SK-N-SH treated with all-trans-retinoic acid at 6 μM for 48 hours (cell line): ENCODE measurements at regions not wholly inside any gene's neighbourhood (a gene's known extent, or its start where the extent isn't known, plus 50 kb on each side); places are given as distances from the start of the nearest gene placed in this dataset.

ENCODE experiments used
- ARNTL ChIP-seq: fragments of 450-650 bp; formaldehyde crosslinking; IDR thresholded peaks from 2 replicates; pipeline ENCODE4 v1.5.0; 2020; ENCODE audit warnings: low read depth, mild to moderate bottlenecking, moderate library complexity, borderline replicate concordance
- BACH2 ChIP-seq: fragments of 250-450 bp; sonication (Bioruptor Pico); IDR thresholded peaks from 2 replicates; pipeline ENCODE4 v1.9.0; 2021; ENCODE audit warnings: mild to moderate bottlenecking, borderline replicate concordance
- CREB5 ChIP-seq: fragments of 250-450 bp; sonication (Bioruptor Pico); IDR thresholded peaks from 2 replicates; pipeline ENCODE4 v1.5.1; 2020; ENCODE audit warnings: low read depth, mild to moderate bottlenecking, moderate library complexity
- CSRNP3 ChIP-seq: fragments of 250-450 bp; sonication (Bioruptor Pico); IDR thresholded peaks from 2 replicates; pipeline ENCODE4 v1.5.1; 2021; ENCODE audit warnings: mild to moderate bottlenecking, moderate library complexity
- GLIS3 ChIP-seq: fragments of 250-450 bp; sonication (Bioruptor Pico); IDR thresholded peaks from 2 replicates; pipeline ENCODE4 v1.5.0; 2020; ENCODE audit warnings: mild to moderate bottlenecking, moderate library complexity
- ISL1 ChIP-seq: fragments of 250-450 bp; sonication (Bioruptor Pico); IDR thresholded peaks from 2 replicates; pipeline ENCODE4 v2.1.2; 2022; ENCODE audit warnings: mild to moderate bottlenecking, moderate library complexity
- PATZ1 ChIP-seq: fragments of 250-450 bp; sonication (Bioruptor Pico); IDR thresholded peaks from 2 replicates; pipeline ENCODE4 v1.8.0; 2020; ENCODE audit warnings: mild to moderate bottlenecking, moderate library complexity, borderline replicate concordance
- POU6F1 ChIP-seq: fragments of 250-450 bp; sonication (Bioruptor Pico); IDR thresholded peaks from 2 replicates; pipeline ENCODE4 v1.8.0; 2021; ENCODE audit warnings: low read depth, mild to moderate bottlenecking, moderate library complexity, borderline replicate concordance
- PPARA ChIP-seq: fragments of 250-450 bp; sonication (Bioruptor Pico); IDR thresholded peaks from 2 replicates; pipeline ENCODE4 v1.5.0; 2020; ENCODE audit warnings: mild to moderate bottlenecking, borderline replicate concordance
- RARB ChIP-seq: fragments of 250-450 bp; sonication (Bioruptor Pico); IDR thresholded peaks from 2 replicates; pipeline ENCODE4 v1.8.0; 2021; ENCODE audit warnings: mild to moderate bottlenecking, moderate library complexity
- TOX ChIP-seq: fragments of 250-450 bp; sonication (Bioruptor Pico); IDR thresholded peaks from 2 replicates; pipeline ENCODE4 v1.8.0; 2021; ENCODE audit warnings: mild to moderate bottlenecking, moderate library complexity, borderline replicate concordance
- TSHZ2 ChIP-seq: fragments of 250-450 bp; sonication (Bioruptor Pico); IDR thresholded peaks from 2 replicates; pipeline ENCODE4 v1.5.0; 2020; ENCODE audit warnings: mild to moderate bottlenecking, moderate library complexity
- ZNF8 ChIP-seq: fragments of 450-650 bp; formaldehyde crosslinking; IDR thresholded peaks from 2 replicates; pipeline ENCODE4 v1.5.0; 2020; ENCODE audit warnings: mild to moderate bottlenecking, moderate library complexity

GRCh38 chr10:91140995-91141549, 79.4 kb upstream of the PCGF5 start:
- no peak for TF ChIP-seq PPARA (CRISPR knock-in tag)
- TF ChIP-seq PATZ1: no peak
- TF ChIP-seq CREB5 (CRISPR knock-in tag): no peak
- TF ChIP-seq BACH2 (CRISPR knock-in tag): no peak
- TF ChIP-seq POU6F1 (CRISPR knock-in tag): no peak
- TF ChIP-seq TSHZ2 (CRISPR knock-in tag): no peak
- no peak for TF ChIP-seq GLIS3 (CRISPR knock-in tag)
- TF ChIP-seq RARB (CRISPR knock-in tag): no peak
- TF ChIP-seq ARNTL (CRISPR knock-in tag): no peak
- no peak for TF ChIP-seq ISL1 (CRISPR knock-in tag)
- no peak for TF ChIP-seq CSRNP3
- no peak for TF ChIP-seq ZNF8 (CRISPR knock-in tag)
- TF ChIP-seq TOX (CRISPR knock-in tag): no peak
